ENCODE measurements at regions not wholly inside any gene's neighbourhood (a gene's known extent, or its start where the extent isn't known, plus 50 kb on each side); places are given as distances from the start of the nearest gene placed in this dataset.

DNA sequence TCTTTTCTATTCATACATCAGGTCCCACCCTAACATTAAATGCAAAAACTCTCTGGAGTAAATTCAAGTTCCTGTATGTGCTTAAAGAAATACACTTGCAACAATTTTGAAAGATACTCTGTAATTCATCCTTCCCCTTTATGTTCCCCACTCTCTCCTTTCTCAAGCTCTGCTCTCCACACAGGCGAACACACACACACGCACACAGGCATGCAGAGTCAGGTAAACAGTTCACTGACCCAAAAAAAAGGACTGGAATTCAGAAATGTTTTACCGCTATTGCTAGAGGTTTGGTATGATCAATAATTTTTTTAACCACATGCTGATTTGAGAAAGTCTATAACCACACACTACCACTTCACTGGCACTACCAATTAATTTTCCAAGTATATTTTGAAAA is 152.4 kb upstream of the TMCC3 start:
- TF ChIP-seq POLR2A (IDR thresholded peaks at IDR 0.05; ENCODE audit: low read depth, low read length): no peak
- TF ChIP-seq, protein P1, sequence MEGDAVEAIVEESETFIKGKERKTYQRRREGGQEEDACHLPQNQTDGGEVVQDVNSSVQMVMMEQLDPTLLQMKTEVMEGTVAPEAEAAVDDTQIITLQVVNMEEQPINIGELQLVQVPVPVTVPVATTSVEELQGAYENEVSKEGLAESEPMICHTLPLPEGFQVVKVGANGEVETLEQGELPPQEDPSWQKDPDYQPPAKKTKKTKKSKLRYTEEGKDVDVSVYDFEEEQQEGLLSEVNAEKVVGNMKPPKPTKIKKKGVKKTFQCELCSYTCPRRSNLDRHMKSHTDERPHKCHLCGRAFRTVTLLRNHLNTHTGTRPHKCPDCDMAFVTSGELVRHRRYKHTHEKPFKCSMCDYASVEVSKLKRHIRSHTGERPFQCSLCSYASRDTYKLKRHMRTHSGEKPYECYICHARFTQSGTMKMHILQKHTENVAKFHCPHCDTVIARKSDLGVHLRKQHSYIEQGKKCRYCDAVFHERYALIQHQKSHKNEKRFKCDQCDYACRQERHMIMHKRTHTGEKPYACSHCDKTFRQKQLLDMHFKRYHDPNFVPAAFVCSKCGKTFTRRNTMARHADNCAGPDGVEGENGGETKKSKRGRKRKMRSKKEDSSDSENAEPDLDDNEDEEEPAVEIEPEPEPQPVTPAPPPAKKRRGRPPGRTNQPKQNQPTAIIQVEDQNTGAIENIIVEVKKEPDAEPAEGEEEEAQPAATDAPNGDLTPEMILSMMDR (IDR thresholded peaks at IDR 0.05; ENCODE audit: extremely low read depth in 1 of 2, insufficient read depth in 1 of 2, low read depth in 1 of 2, low read length in 2 of 2): no peak
- TF ChIP-seq, protein P2, sequence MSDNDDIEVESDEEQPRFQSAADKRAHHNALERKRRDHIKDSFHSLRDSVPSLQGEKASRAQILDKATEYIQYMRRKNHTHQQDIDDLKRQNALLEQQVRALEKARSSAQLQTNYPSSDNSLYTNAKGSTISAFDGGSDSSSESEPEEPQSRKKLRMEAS (IDR thresholded peaks at IDR 0.05; ENCODE audit: insufficient read depth, insufficient read length): no peak
